ENCODE measurements at regions not wholly inside any gene's neighbourhood (a gene's known extent, or its start where the extent isn't known, plus 50 kb on each side); places are given as distances from the start of the nearest gene placed in this dataset.

DNA sequence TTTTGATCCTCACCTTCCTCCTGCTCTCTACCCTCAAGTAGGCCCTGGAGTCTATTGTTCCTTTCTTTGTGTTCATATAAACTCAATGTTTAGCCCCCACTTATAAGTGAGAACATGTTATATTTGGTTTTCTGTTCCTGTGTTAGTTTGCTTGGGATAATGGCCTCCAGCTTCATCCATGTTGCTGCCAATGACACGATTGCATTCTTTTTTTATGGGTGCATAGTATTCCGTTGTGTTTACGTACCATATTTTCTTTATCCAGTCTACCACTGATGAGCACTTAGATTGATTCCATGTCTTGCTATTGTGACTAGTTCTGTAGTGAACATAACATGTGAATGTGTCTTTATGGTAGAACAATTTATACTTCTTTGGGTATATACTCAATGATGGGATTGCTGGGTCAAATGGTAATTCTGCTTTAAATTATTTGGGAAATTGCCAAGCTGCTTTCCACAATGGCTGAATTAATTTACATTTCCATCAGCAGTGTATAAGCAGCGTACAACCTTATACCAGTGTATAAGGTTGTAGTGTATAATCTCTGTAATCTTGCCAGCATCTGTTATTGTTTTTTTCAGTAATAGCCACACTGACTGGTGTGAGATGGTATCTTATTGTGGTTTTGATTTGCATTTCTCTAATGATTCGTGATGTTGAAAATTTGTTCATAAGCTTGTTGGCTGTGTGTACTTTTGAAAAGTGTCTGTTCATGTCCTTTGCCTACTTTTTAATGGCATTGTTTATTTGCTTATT, 288.9 kb downstream of the KCNRG start:
- H2BK12ac ChIP-seq (ENCODE audit: insufficient read length, low read depth, low read length), result no peak overlapping the region

More for the DNA sequence above, 288.9 kb downstream of the KCNRG start:
- no CpG with 5 or more reads among the region's 5 CpGs for WGBS (ENCODE audit: extremely low coverage, insufficient read length, low lambda C conversion rate)
- H3K4me1 Mint-ChIP-seq, result no peaks in the 10 kb centered on the region
- Histone ChIP-seq H3K4me1 (ENCODE audit: insufficient read depth, low read length) (no peaks in the 10 kb centered on the region), H2BK15ac (ENCODE audit: low read depth, low read length) (no peak overlapping the region), H3T11ph (ENCODE audit: low read length) (no peak overlapping the region), H3K27me3 (ENCODE audit: insufficient read depth, low read length) (no peaks in the 10 kb centered on the region), H3K27ac (ENCODE audit: insufficient read length, low read depth, low read length) (no peak overlapping the region), H4K20me1 (ENCODE audit: control insufficient read depth, insufficient read depth, insufficient read length) (no peaks in the 10 kb centered on the region), H2BK120ac (ENCODE audit: low read depth, low read length, poor library complexity, severe bottlenecking) (no peak overlapping the region), H3K79me2 (ENCODE audit: insufficient read depth, low read length) (no peaks in the 10 kb centered on the region), H3K79me1 (ENCODE audit: insufficient read depth, low read depth, low read length, poor library complexity, severe bottlenecking) (no peaks in the 10 kb centered on the region), H4K8ac (replicated peaks; ENCODE audit: insufficient read length, low read depth, low read length) (no peak overlapping the region), H3K14ac (ENCODE audit: insufficient read depth, low read length) (no peak overlapping the region), H3K9me3 (ENCODE audit: control insufficient read depth, low read depth, low read length) (no peaks in the 10 kb centered on the region), H3K23ac (ENCODE audit: insufficient read length, low read depth, low read length) (no peak overlapping the region), H2AFZ (ENCODE audit: low read length) (no peak overlapping the region), H3K4me2 (ENCODE audit: insufficient read depth, insufficient read length, low read length) (no peak overlapping the region), H2BK20ac (ENCODE audit: low read depth, low read length, poor library complexity, severe bottlenecking) (no peak overlapping the region), H3K18ac (ENCODE audit: insufficient read length, low read depth, low read length) (no peak overlapping the region), H4K5ac (ENCODE audit: insufficient read length, low read depth, low read length) (no peak overlapping the region), H3K4ac (ENCODE audit: low read depth, low read length) (no peak overlapping the region), H4K91ac (ENCODE audit: insufficient read length, low read depth, low read length) (no peak overlapping the region), H3K23me2 (ENCODE audit: insufficient read length, low read depth, low read length, poor library complexity, severe bottlenecking) (no peaks in the 10 kb centered on the region), H3K9ac (ENCODE audit: extremely low read depth, insufficient read length, low read length) (no peak overlapping the region), H2BK5ac (ENCODE audit: insufficient read length, low read length) (no peak overlapping the region), H3K56ac (ENCODE audit: insufficient read length, low read depth, low read length) (no peak overlapping the region), H2AK5ac (ENCODE audit: insufficient read length, low read length) (no peak overlapping the region)
- H3K4me3 Mint-ChIP-seq, result no peak overlapping the region
- no peaks in the 10 kb centered on the region; the same call in 1 of the 2 replicates for H3K27me3 Mint-ChIP-seq (ENCODE audit: low read depth)
- no peak for DNase-seq
- TF ChIP-seq, protein P1, sequence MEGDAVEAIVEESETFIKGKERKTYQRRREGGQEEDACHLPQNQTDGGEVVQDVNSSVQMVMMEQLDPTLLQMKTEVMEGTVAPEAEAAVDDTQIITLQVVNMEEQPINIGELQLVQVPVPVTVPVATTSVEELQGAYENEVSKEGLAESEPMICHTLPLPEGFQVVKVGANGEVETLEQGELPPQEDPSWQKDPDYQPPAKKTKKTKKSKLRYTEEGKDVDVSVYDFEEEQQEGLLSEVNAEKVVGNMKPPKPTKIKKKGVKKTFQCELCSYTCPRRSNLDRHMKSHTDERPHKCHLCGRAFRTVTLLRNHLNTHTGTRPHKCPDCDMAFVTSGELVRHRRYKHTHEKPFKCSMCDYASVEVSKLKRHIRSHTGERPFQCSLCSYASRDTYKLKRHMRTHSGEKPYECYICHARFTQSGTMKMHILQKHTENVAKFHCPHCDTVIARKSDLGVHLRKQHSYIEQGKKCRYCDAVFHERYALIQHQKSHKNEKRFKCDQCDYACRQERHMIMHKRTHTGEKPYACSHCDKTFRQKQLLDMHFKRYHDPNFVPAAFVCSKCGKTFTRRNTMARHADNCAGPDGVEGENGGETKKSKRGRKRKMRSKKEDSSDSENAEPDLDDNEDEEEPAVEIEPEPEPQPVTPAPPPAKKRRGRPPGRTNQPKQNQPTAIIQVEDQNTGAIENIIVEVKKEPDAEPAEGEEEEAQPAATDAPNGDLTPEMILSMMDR (conservative IDR thresholded peaks at IDR 0.05), result no peak
- H3K9me3 Mint-ChIP-seq, result no peaks in the 10 kb centered on the region; a peak in 1 of 5 replicates
- no peak overlapping the region for H3K27ac Mint-ChIP-seq
- no peaks in the 10 kb centered on the region; a peak in 1 of 7 replicates for H3K36me3 Mint-ChIP-seq (ENCODE audit: insufficient read depth in 1 of 3, low read depth in 3 of 3)

Measured in H9 (cell line).